NCI-H2107 (cell line): ENCODE measurements at regions not wholly inside any gene's neighbourhood (a gene's known extent, or its start where the extent isn't known, plus 50 kb on each side); places are given as distances from the start of the nearest gene placed in this dataset.
"Not testable (repeated sequence)": the region's sequence is repeated elsewhere in the genome, so short reads cannot be mapped to it uniquely, and the experiment has no call there.

Source experiments
- DNase-seq: peaks from one replicate; lab custom pipeline; 2025; lab: John Stamatoyannopoulos, UW

- no peak for DNase-seq
These were observed 96.0 kb upstream of the CCDC80 start for GRCh38 chr3:112736805-112737566.

GRCh38 chr3:112736386-112736785, 95.4 kb upstream of the CCDC80 start:
- no peak for DNase-seq

- DNase-seq, result no peak
These were observed 95.0 kb upstream of the CCDC80 start for GRCh38 chr3:112735926-112736325.

GRCh38 chr3:112734736-112735350, 93.9 kb upstream of the CCDC80 start:
- DNase-seq, result peak; percentile 58

GRCh38 chr3:112734171-112734570, 93.2 kb upstream of the CCDC80 start:
- no peak for DNase-seq

- no peak for DNase-seq
These were observed 89.3 kb upstream of the CCDC80 start for GRCh38 chr3:112730210-112730609.

- DNase-seq, result no peak
These were observed 80.3 kb upstream of the CCDC80 start for GRCh38 chr3:112721231-112721630.

GRCh38 chr3:112718967-112719366, 78.0 kb upstream of the CCDC80 start:
- no peak for DNase-seq

- no peak for DNase-seq
These were observed 77.6 kb upstream of the CCDC80 start for GRCh38 chr3:112718516-112718915.

GRCh38 chr3:112709911-112710310, 69.0 kb upstream of the CCDC80 start:
- DNase-seq, result no peak

GRCh38 chr3:112699436-112699978, 58.6 kb upstream of the CCDC80 start:
- no peak for DNase-seq

GRCh38 chr3:112698442-112698841, 57.5 kb upstream of the CCDC80 start:
- DNase-seq, result not testable (repeated sequence)

GRCh38 chr3:112696244-112696643, 55.3 kb upstream of the CCDC80 start:
- peak; percentile 23 for DNase-seq

GRCh38 chr3:112695377-112696108, 54.6 kb upstream of the CCDC80 start:
- DNase-seq, result not testable (repeated sequence)

GRCh38 chr3:112694906-112695305, 54.0 kb upstream of the CCDC80 start:
- DNase-seq, result not testable (repeated sequence)

- DNase-seq, result no peak
These were observed 52.2 kb upstream of the CCDC80 start for GRCh38 chr3:112693186-112693585.
